Neutrophil (primary cell): ENCODE measurements at regions not wholly inside any gene's neighbourhood (a gene's known extent, or its start where the extent isn't known, plus 50 kb on each side); places are given as distances from the start of the nearest gene placed in this dataset.

Experiments used
- H3K27ac ChIP-seq: fragments of 200-600 bp; sonication (generic); 2 replicates; pipeline ENCODE4 v1.5.1; 2016; ENCODE audit warnings: mild to moderate bottlenecking, moderate library complexity
- H3K27me3 ChIP-seq: fragments of 200-600 bp; sonication (generic); 2 replicates; pipeline ENCODE4 v1.6.0; 2016; ENCODE audit warnings: mild to moderate bottlenecking
- H3K36me3 ChIP-seq: fragments of 200-600 bp; sonication (generic); 2 replicates; pipeline ENCODE4 v1.5.1; 2017
- H3K4me1 ChIP-seq, 2 experiments: fragments of 200-600 bp in 1 of 2; sonication (generic) in 1 of 2; 1 replicate in 1 of 2; 2 replicates in 1 of 2; pipeline versions ENCODE4 v1.5.1 to v1.6.1; 2013 to 2016; ENCODE audit warnings: low read depth in 1 of 2, low read length in 1 of 2, mild to moderate bottlenecking in 1 of 2, moderate library complexity in 1 of 2; ENCODE audit not compliant: control insufficient read depth in 1 of 2, insufficient read depth in 1 of 2
- H3K4me3 ChIP-seq, 2 experiments: fragments of 200-600 bp in 1 of 2; sonication (generic) in 1 of 2; 1 replicate in 1 of 2; 2 replicates in 1 of 2; pipeline ENCODE4 v1.5.1; 2013 to 2016; ENCODE audit warnings: low read depth in 1 of 2, low read length in 1 of 2, mild to moderate bottlenecking in 1 of 2, moderate library complexity in 1 of 2
- H3K9me3 ChIP-seq: fragments of 200-600 bp; sonication (generic); 2 replicates; pipeline ENCODE4 v1.5.1; 2016
- CTCF ChIP-seq: fragments of 200-600 bp; sonication (generic); IDR thresholded peaks from 2 replicates; pipeline ENCODE4 v1.5.1; 2016; ENCODE audit warnings: antibody characterized with exemption

- Histone ChIP-seq H3K4me1 (no peaks in the 10 kb centered on the region), H3K27me3 (no peaks in the 10 kb centered on the region), H3K27ac (no peak overlapping the region), H3K4me3 (no peak overlapping the region), H3K36me3 (no peaks in the 10 kb centered on the region), H3K9me3 (no peaks in the 10 kb centered on the region)
- TF ChIP-seq CTCF, result no peak
Measured at GRCh38 chr3:103127737-103128136, 692.9 kb downstream of the ZPLD1 start.

GRCh38 chr3:103134023-103134724 is 699.4 kb downstream of the ZPLD1 start:
- no peak for TF ChIP-seq CTCF
- Histone ChIP-seq H3K36me3 (no peaks in the 10 kb centered on the region), H3K4me1 (peaks cover 6 to 14% of the 10 kb centered on the region in 2 experiments), H3K4me3 (no peak overlapping the region), H3K9me3 (no peaks in the 10 kb centered on the region), H3K27me3 (no peaks in the 10 kb centered on the region), H3K27ac (no peak overlapping the region)

GRCh38 chr3:103136621-103137020 is 701.8 kb downstream of the ZPLD1 start:
- no peaks in the 10 kb centered on the region for H3K27me3 ChIP-seq
- no peak overlapping the region for H3K4me3 ChIP-seq
- peaks cover 6 to 14% of the 10 kb centered on the region in 2 experiments for H3K4me1 ChIP-seq
- H3K27ac ChIP-seq, result no peak overlapping the region
- no peaks in the 10 kb centered on the region for H3K36me3 ChIP-seq
- no peak for TF ChIP-seq CTCF
- no peaks in the 10 kb centered on the region for H3K9me3 ChIP-seq

- TF ChIP-seq CTCF, result no peak
- Histone ChIP-seq H3K4me3 (no peak overlapping the region), H3K27ac (no peak overlapping the region), H3K36me3 (no peaks in the 10 kb centered on the region), H3K27me3 (no peaks in the 10 kb centered on the region), H3K4me1 (peaks cover 6 to 14% of the 10 kb centered on the region in 2 experiments), H3K9me3 (no peaks in the 10 kb centered on the region)
Measured at GRCh38 chr3:103137830-103138229, 703.0 kb downstream of the ZPLD1 start.

- no peaks in the 10 kb centered on the region for H3K9me3 ChIP-seq
- no peaks in the 10 kb centered on the region for H3K4me1 ChIP-seq
- no peak overlapping the region for H3K4me3 ChIP-seq
- no peaks in the 10 kb centered on the region for H3K27me3 ChIP-seq
- TF ChIP-seq CTCF, result no peak
- H3K36me3 ChIP-seq, result no peaks in the 10 kb centered on the region
- H3K27ac ChIP-seq, result no peak overlapping the region
Measured at GRCh38 chr3:103158183-103158582, 723.4 kb downstream of the ZPLD1 start.
